Gastroesophageal sphincter (tissue), 4 donors: ENCODE measurements at regions not wholly inside any gene's neighbourhood (a gene's known extent, or its start where the extent isn't known, plus 50 kb on each side); places are given as distances from the start of the nearest gene placed in this dataset.

Experiments used
- ATAC-seq: fragments of 150-250 bp; one replicate; pipeline ENCODE4 v1.9.1; 2016; ENCODE audit warnings: mild to moderate bottlenecking, moderate library complexity
- H3K27ac ChIP-seq, 4 donors: fragments of 200-600 bp; sonication (generic) in 3 of 4; 1 replicate in 3 of 4; 2 replicates in 1 of 4; pipeline ENCODE4 v1.5.1; 2016 to 2019
- H3K27me3 ChIP-seq: fragments of 200-600 bp; sonication (generic); one replicate; pipeline ENCODE4 v1.5.1; 2019
- H3K36me3 ChIP-seq, 2 donors: fragments of 200-600 bp; sonication (generic); one replicate each; pipeline ENCODE4 v1.5.1; 2019; ENCODE audit warnings: control low read depth in 1 of 2
- H3K4me1 ChIP-seq, 3 donors: fragments of 200-600 bp; sonication (generic); 1 replicate in 2 of 3; 2 replicates in 1 of 3; pipeline ENCODE4 v1.5.1; 2016 to 2019; ENCODE audit warnings: control low read depth in 2 of 3
- H3K4me3 ChIP-seq, 2 donors: fragments of 200-600 bp; sonication (generic); one replicate each; pipeline ENCODE4 v1.5.1; 2019; ENCODE audit warnings: mild to moderate bottlenecking in 1 of 2, moderate library complexity in 1 of 2
- H3K9me3 ChIP-seq, 3 donors: fragments of 200-600 bp; sonication (generic); one replicate each; pipeline ENCODE4 v1.5.1; 2017 to 2019; ENCODE audit warnings: control low read depth in 2 of 3
- CTCF ChIP-seq, 4 experiments: fragments of 200-600 bp in 2 of 4; fragments of 450-650 bp in 2 of 4; sonication (generic) in 1 of 4; IDR thresholded peaks; one replicate each; pipeline ENCODE4 v1.5.1; 2017 to 2019; ENCODE audit warnings: antibody characterized with exemption in 4 of 4, mild to moderate bottlenecking in 2 of 4, moderate library complexity in 2 of 4
- EP300 ChIP-seq: sonication (generic); formaldehyde crosslinking; IDR thresholded peaks from one replicate; pipeline ENCODE4 v1.6.1; 2017; ENCODE audit warnings: antibody characterized with exemption, mild to moderate bottlenecking
- POLR2A ChIP-seq, 2 donors: fragments of 450-650 bp; IDR thresholded peaks; one replicate each; pipeline ENCODE4 v1.6.1; 2017; ENCODE audit warnings: antibody characterized with exemption in 2 of 2, mild to moderate bottlenecking in 2 of 2, moderate library complexity in 1 of 2
- POLR2AphosphoS5 ChIP-seq: sonication (generic); formaldehyde crosslinking; IDR thresholded peaks from one replicate; pipeline ENCODE4 v1.6.1; 2017; ENCODE audit warnings: antibody characterized with exemption
- WGBS, 2 donors: methylation state at CpG; one replicate each; pipeline ENCODE4 v1.1.5; 2018; ENCODE audit warnings: low coverage in 1 of 2; 5-methylcytosine and 5-hydroxymethylcytosine counted together

- no peak for ATAC-seq
- Histone ChIP-seq H3K4me3 (no peak overlapping the region), H3K36me3 (peaks cover 0 to 7% of the 10 kb centered on the region in 2 donors), H3K4me1 (peaks cover 0 to 26% (median 4%) of the 10 kb centered on the region in 3 donors), H3K27ac (peak overlapping the region in 3 of 4 donors; percentile 95 to 100 (median 98)), H3K27me3 (no peaks in the 10 kb centered on the region), H3K9me3 (no peaks in the 10 kb centered on the region)
- no peak for TF ChIP-seq EP300
- no peak for TF ChIP-seq POLR2AphosphoS5
- no peak for TF ChIP-seq POLR2A (IDR thresholded peaks at IDR 0.05)
- no peak for TF ChIP-seq CTCF (IDR thresholded peaks at IDR 0.05)
- 77 to 82% methylated on average over 4 of the region's 4 CpGs for WGBS, 2 donors
Measured at GRCh38 chr6:71421611-71422010, 133.0 kb downstream of the OGFRL1 start.

GRCh38 chr6:71430018-71430417, 141.4 kb downstream of the OGFRL1 start:
- Histone ChIP-seq H3K9me3 (no peaks in the 10 kb centered on the region), H3K4me3 (no peak overlapping the region), H3K4me1 (no peaks in the 10 kb centered on the region), H3K36me3 (no peaks in the 10 kb centered on the region), H3K27me3 (no peaks in the 10 kb centered on the region), H3K27ac (no peak overlapping the region)
- 68 to 73% methylated on average over 3 of the region's 3 CpGs for WGBS, 2 donors
- no peak for ATAC-seq
- TF ChIP-seq POLR2A (IDR thresholded peaks at IDR 0.05) (no peak), CTCF (IDR thresholded peaks at IDR 0.05) (no peak)

- H3K4me3 ChIP-seq = no peak overlapping the region
- H3K27ac ChIP-seq = no peak overlapping the region
- no peaks in the 10 kb centered on the region for H3K36me3 ChIP-seq
- H3K9me3 ChIP-seq = no peaks in the 10 kb centered on the region
- TF ChIP-seq POLR2AphosphoS5 = no peak
- TF ChIP-seq EP300 = no peak
- TF ChIP-seq CTCF (IDR thresholded peaks at IDR 0.05) = no peak
- TF ChIP-seq POLR2A (IDR thresholded peaks at IDR 0.05) = no peak
- no peaks in the 10 kb centered on the region for H3K4me1 ChIP-seq
- H3K27me3 ChIP-seq = no peaks in the 10 kb centered on the region
- no peak for ATAC-seq
Measured at GRCh38 chr6:71433441-71433840, 144.8 kb downstream of the OGFRL1 start.

GRCh38 chr6:71444222-71444621, 155.6 kb downstream of the OGFRL1 start:
- Histone ChIP-seq H3K36me3 (no peaks in the 10 kb centered on the region), H3K4me3 (no peak overlapping the region), H3K27ac (no peak overlapping the region), H3K9me3 (peaks cover 0 to 5% (median 0%) of the 10 kb centered on the region in 3 donors), H3K4me1 (peaks cover 0 to 8% (median 0%) of the 10 kb centered on the region in 3 donors), H3K27me3 (no peaks in the 10 kb centered on the region)
- 70 to 84% methylated on average over 4 of the region's 4 CpGs for WGBS, 2 donors
- TF ChIP-seq POLR2A (IDR thresholded peaks at IDR 0.05) (no peak), EP300 (no peak), CTCF (IDR thresholded peaks at IDR 0.05) (no peak), POLR2AphosphoS5 (no peak)
- ATAC-seq = no peak

GRCh38 chr6:71446057-71446456, 157.4 kb downstream of the OGFRL1 start:
- H3K27ac ChIP-seq = peak overlapping the region in 1 of 4 donors; percentile 4
- peaks cover 0 to 8% (median 0%) of the 10 kb centered on the region in 3 donors for H3K4me1 ChIP-seq
- no peak for ATAC-seq

More at GRCh38 chr6:71446057-71446456, 157.4 kb downstream of the OGFRL1 start:
- H3K4me3 ChIP-seq = no peak overlapping the region
- 35 to 46% methylated on average over 2 of the region's 2 CpGs for WGBS, 2 donors
- no peaks in the 10 kb centered on the region for H3K36me3 ChIP-seq
- H3K9me3 ChIP-seq = no peaks in the 10 kb centered on the region
- TF ChIP-seq POLR2AphosphoS5 (no peak), CTCF (IDR thresholded peaks at IDR 0.05) (no peak), EP300 (no peak), POLR2A (IDR thresholded peaks at IDR 0.05) (no peak)
- H3K27me3 ChIP-seq = no peaks in the 10 kb centered on the region
